PC-9 (cell line): ENCODE measurements at regions not wholly inside any gene's neighbourhood (a gene's known extent, or its start where the extent isn't known, plus 50 kb on each side); places are given as distances from the start of the nearest gene placed in this dataset.

Experiments used
- BruUV-seq: library from RNA; stranded (reverse); fragments of 400-500 nt; replicated peaks from 2 replicates; lab custom pipeline; 2021; lab: Mats Ljungman, UMichigan
- CTCF ChIA-PET: fragments of 300-600 bp; sonication (Branson Sonifier 250); formaldehyde crosslinking; loops from one replicate; lab custom pipeline; 2022; ENCODE audit warnings: antibody characterized with exemption; lab: Charles Lee
- POLR2A ChIA-PET: fragments of 300-600 bp; sonication (Branson Sonifier 250); formaldehyde crosslinking; loops from one replicate; lab custom pipeline; 2022; ENCODE audit warnings: antibody characterized with exemption; ENCODE audit not compliant: unreplicated experiment; lab: Charles Lee
- DNase-seq, 2 experiments: peaks; one replicate each; pipeline versions ENCODE4 v3.0.0 to v3.0.0-alpha.2; 2015 to 2022; ENCODE audit warnings: mixed read lengths in 1 of 2
- H2AFZ ChIP-seq: fragments of 200-600 bp; sonication (generic); 2 replicates; pipeline ENCODE4 v1.8.1; 2017; ENCODE audit warnings: antibody characterized with exemption
- H3F3A ChIP-seq: fragments of 200-600 bp; sonication (generic); 2 replicates; pipeline ENCODE4 v1.8.1; 2017; ENCODE audit warnings: antibody characterized with exemption, mild to moderate bottlenecking, low read depth; ENCODE audit not compliant: insufficient read depth
- H3K27ac ChIP-seq: fragments of 200-600 bp; sonication (generic); 2 replicates; pipeline ENCODE4 v1.6.1; 2016; ENCODE audit warnings: mixed run types
- H3K27me3 ChIP-seq: fragments of 200-600 bp; sonication (generic); 2 replicates; pipeline ENCODE4 v1.6.1; 2016; ENCODE audit warnings: low read depth, mixed run types; ENCODE audit not compliant: insufficient read depth
- H3K36me3 ChIP-seq: fragments of 200-600 bp; sonication (generic); 2 replicates; pipeline ENCODE4 v1.6.1; 2016; ENCODE audit warnings: low read depth, mixed run types
- H3K4me1 ChIP-seq: fragments of 200-600 bp; sonication (generic); replicated peaks from 2 replicates; pipeline ENCODE4 v1.6.1; 2016; ENCODE audit warnings: mixed run types; ENCODE audit not compliant: insufficient read depth
- H3K4me2 ChIP-seq: fragments of 200-600 bp; sonication (generic); 2 replicates; pipeline ENCODE4 v1.6.1; 2017; ENCODE audit warnings: mixed run types
- H3K4me3 ChIP-seq: fragments of 200-600 bp; sonication (generic); 2 replicates; pipeline ENCODE4 v1.6.1; 2016; ENCODE audit warnings: mixed run types
- H3K79me2 ChIP-seq: fragments of 200-600 bp; sonication (generic); 2 replicates; pipeline ENCODE4 v1.6.1; 2017; ENCODE audit warnings: low read depth, mixed run types
- H3K9me2 ChIP-seq: fragments of 200-600 bp; sonication (generic); 2 replicates; pipeline ENCODE4 v1.8.1; 2017; ENCODE audit warnings: mild to moderate bottlenecking; ENCODE audit not compliant: insufficient read depth
- H3K9me3 ChIP-seq: fragments of 200-600 bp; sonication (generic); 2 replicates; pipeline ENCODE4 v1.8.1; 2016; ENCODE audit warnings: low read depth; ENCODE audit not compliant: insufficient read depth
- H4K20me1 ChIP-seq: fragments of 200-600 bp; sonication (generic); 2 replicates; pipeline ENCODE4 v1.8.1; 2017; ENCODE audit not compliant: insufficient read depth
- EZH2 ChIP-seq: fragments of 200-600 bp; sonication (generic); IDR thresholded peaks from 2 replicates; pipeline ENCODE4 v1.8.0; 2017; ENCODE audit warnings: antibody characterized with exemption, low read depth
- intact Hi-C: fragments of 100-400 bp; cut with micrococcal nuclease; formaldehyde crosslinking; loops from one replicate; pipeline ENCODE4 v1.10.0; 2022; ENCODE audit not compliant: unreplicated experiment
- TF ChIP-seq, protein P1 (sequence below): fragments of 200-600 bp; sonication (generic); conservative IDR thresholded peaks from 2 replicates; pipeline ENCODE4 v1.6.1; 2017; ENCODE audit warnings: mixed run types, antibody characterized with exemption, mild to moderate bottlenecking, moderate library complexity

DNA sequence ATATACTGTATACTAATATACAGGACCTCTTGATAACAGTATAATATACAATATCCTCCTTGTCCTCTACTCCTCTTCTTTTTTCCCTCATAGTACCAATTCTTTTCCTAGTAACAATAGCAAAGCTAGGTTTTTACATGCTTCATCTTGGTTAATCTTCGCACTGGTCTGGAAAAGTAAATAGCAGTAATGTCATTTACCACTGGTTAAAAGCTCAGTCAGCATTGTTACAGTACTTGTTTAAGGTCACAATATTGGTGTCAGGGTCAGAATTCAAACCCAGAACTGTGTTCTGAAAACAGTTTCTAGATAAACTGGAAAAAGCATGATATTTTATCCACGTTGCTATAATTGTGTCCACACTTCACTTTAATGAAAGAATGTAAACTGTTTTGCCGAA, 692.4 kb upstream of the CDH6 start:
- no peak for DNase-seq
- ChIA-PET CTCF (no interaction called here), POLR2A (no interaction called here)
- Histone ChIP-seq H3K9me2 (no peaks in the 10 kb centered on the region), H3K9me3 (no peaks in the 10 kb centered on the region), H3K36me3 (no peaks in the 10 kb centered on the region), H4K20me1 (no peaks in the 10 kb centered on the region), H3F3A (no peaks in the 10 kb centered on the region), H3K27me3 (no peaks in the 10 kb centered on the region), H3K79me2 (no peaks in the 10 kb centered on the region), H3K4me3 (no peak overlapping the region), H3K4me2 (no peak overlapping the region), H2AFZ (no peak overlapping the region), H3K4me1 (no peaks in the 10 kb centered on the region), H3K27ac (no peak overlapping the region)
- no TSS peak for BruUV-seq
- no peak for TF ChIP-seq EZH2
- TF ChIP-seq, protein P1, sequence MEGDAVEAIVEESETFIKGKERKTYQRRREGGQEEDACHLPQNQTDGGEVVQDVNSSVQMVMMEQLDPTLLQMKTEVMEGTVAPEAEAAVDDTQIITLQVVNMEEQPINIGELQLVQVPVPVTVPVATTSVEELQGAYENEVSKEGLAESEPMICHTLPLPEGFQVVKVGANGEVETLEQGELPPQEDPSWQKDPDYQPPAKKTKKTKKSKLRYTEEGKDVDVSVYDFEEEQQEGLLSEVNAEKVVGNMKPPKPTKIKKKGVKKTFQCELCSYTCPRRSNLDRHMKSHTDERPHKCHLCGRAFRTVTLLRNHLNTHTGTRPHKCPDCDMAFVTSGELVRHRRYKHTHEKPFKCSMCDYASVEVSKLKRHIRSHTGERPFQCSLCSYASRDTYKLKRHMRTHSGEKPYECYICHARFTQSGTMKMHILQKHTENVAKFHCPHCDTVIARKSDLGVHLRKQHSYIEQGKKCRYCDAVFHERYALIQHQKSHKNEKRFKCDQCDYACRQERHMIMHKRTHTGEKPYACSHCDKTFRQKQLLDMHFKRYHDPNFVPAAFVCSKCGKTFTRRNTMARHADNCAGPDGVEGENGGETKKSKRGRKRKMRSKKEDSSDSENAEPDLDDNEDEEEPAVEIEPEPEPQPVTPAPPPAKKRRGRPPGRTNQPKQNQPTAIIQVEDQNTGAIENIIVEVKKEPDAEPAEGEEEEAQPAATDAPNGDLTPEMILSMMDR = no peak
- intact Hi-C loops = no loop called here

DNA sequence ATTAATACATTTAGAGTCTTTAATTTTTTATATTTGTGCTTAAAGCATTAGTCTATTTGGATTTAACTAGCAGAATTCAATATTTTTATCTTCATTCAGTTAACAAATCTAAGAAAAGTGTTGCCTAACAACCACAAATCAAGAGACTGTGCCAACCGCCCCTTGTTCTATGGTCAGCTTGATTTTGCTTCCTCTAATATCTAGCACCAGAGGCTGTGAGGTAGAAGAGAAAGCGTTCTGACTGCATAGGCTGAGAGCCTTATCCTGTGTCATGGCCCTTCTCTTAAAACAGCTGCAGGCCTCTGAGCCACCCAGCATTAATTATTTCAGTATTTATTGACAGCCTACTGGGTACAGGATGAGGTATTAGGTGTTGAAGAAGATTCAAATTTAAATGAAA, 693.0 kb upstream of the CDH6 start:
- TF ChIP-seq, protein P1 = no peak
- no peak for TF ChIP-seq EZH2
- Histone ChIP-seq H3K36me3 (no peaks in the 10 kb centered on the region), H3K4me2 (no peak overlapping the region), H2AFZ (no peak overlapping the region), H3K4me1 (no peaks in the 10 kb centered on the region), H4K20me1 (no peaks in the 10 kb centered on the region), H3K27ac (no peak overlapping the region), H3F3A (no peaks in the 10 kb centered on the region), H3K79me2 (no peaks in the 10 kb centered on the region), H3K27me3 (no peaks in the 10 kb centered on the region), H3K9me2 (no peaks in the 10 kb centered on the region), H3K4me3 (no peak overlapping the region), H3K9me3 (no peaks in the 10 kb centered on the region)
- DNase-seq = no peak
- intact Hi-C loops = no loop called here
- no TSS peak for BruUV-seq
- CTCF ChIA-PET = no interaction called here
- POLR2A ChIA-PET = no interaction called here

DNA sequence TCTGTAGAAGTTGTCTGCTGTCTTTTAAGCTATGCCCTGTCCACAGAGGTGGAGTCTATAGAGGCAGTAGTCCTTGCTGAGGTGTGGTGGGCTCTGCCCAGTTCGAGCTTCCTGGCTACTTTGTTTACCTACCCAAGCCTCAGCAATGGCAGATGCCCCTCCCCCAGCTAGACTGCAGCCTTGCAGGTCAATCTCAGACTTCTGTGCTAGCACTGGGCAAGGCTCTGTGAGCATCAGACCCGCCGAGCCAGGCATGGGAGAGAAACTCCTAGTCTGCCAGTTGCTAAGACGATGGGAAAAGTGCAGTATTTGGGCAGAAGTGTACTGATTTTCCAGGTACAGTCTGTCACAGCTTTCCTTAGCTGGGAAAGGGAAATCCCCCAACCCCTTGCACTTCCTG, 694.1 kb upstream of the CDH6 start:
- H3K4me2 ChIP-seq = no peak overlapping the region
- POLR2A ChIA-PET = no interaction called here

More for the DNA sequence above, 694.1 kb upstream of the CDH6 start:
- no peaks in the 10 kb centered on the region for H3K4me1 ChIP-seq
- no peaks in the 10 kb centered on the region for H3F3A ChIP-seq
- no peaks in the 10 kb centered on the region for H3K27me3 ChIP-seq
- no peaks in the 10 kb centered on the region for H3K36me3 ChIP-seq
- H3K27ac ChIP-seq = no peak overlapping the region
- TF ChIP-seq, protein P1 = no peak
- TF ChIP-seq EZH2 = no peak
- CTCF ChIA-PET = no interaction called here
- no peak for DNase-seq
- no peaks in the 10 kb centered on the region for H4K20me1 ChIP-seq
- H3K4me3 ChIP-seq = no peak overlapping the region
- H3K9me2 ChIP-seq = no peaks in the 10 kb centered on the region
- H2AFZ ChIP-seq = no peak overlapping the region
- H3K9me3 ChIP-seq = no peaks in the 10 kb centered on the region
- BruUV-seq = no TSS peak
- intact Hi-C loops = no loop called here
- no peaks in the 10 kb centered on the region for H3K79me2 ChIP-seq
